GM18868 (cell line): ENCODE measurements at regions not wholly inside any gene's neighbourhood (a gene's known extent, or its start where the extent isn't known, plus 50 kb on each side); places are given as distances from the start of the nearest gene placed in this dataset.

Experiments
- ATAC-seq: cut with Tn5 transposase; IDR thresholded peaks from one replicate; pipeline ENCODE4 v1.9.1; 2021; ENCODE audit warnings: mild to moderate bottlenecking, moderate library complexity; ENCODE audit not compliant: unreplicated experiment

DNA sequence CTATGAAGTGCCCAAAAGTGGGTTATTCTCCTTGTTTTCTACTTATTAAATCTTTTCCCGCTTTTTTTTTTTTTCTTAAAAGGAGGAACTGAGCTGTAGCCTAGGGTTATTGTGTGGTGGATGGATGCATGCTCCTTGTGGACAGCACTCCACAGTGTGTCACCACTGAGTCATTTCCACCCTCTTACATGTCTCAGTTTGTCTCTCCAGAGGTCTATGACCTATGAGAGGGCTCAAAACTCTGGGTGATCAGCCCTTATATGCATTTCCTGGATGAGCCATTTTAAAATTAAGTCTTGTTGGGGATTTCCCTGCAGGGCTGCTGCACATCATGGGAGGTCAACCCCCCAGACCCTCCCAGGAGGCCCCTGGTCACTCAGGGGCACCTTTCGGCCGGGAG, 102.2 kb upstream of the MOCS2 start:
- no peak for ATAC-seq

DNA sequence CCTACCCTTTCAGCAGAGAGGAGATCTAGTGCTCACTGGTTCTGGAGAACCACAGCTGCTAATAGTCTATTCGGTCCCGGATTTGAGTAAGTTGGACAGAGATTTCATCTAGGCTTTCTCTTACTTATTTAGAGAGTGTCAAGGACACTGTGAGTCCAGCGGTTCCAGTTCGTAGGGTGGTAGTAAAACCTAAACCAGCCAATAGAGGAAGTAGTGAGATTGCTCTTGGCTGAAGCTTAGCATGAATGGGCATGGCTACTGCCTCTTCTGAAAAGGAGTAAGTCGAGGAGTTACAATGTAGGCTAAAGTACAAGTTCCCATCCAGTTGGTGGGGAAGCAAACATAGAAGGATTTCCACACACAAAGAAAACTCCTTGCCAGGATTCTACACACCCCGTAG, 109.6 kb upstream of the MOCS2 start:
- ATAC-seq: peak; percentile 56

DNA sequence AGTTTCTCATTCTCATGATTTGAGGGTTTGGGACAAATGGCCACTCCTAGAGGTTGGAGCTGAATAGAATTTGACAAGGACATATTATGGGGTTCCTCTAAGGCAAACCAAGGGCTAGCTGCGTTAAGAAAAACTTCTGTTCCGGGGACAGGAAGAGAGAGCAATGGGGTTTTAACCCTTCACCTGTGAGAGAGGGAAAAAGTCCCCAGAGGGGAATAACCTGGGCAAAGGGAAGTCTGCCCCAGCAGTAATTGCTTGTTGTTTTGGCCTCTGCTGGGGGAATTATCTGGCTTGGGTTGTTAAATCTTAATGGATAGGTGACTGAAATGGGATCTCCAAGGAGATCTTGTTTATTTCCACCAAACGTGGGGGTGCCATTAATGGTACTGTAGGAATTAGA, 110.1 kb upstream of the MOCS2 start:
- peak; percentile 51 for ATAC-seq

DNA sequence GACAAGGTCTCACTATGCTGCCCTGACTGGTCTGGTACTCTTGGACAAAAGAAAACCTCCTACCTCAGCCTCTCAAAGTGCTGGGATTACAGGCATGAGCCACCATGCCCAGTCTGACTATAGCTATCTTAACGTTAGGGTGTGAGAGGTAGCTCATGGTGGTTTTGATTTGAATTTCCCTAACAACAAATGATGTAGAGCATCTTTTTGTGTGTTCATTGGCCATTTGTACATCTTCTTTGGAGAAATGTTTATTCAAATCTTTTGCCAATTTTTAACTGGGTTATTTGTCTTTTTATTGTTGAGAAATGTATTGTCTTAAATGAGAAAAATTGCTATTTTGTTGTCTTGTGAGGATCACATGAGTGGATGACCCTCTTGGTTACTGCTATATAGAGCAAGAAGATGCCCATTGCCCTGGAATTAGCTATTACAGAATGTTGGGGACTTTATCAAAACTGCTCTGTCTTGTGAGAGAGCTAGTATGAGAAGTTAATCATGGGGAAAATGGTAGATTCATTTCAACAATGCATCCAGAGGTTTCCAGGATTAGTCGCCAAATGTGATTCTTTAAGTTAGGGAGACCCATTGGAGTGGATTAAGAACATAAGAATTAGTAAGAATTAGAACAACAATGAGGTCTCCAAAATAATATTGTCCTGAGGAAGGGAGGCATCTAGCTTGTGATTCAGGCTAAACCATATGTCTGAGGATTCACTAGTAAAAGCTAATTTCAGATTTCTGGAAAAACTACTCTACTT, 124.3 kb upstream of the MOCS2 start:
- ATAC-seq: no peak

DNA sequence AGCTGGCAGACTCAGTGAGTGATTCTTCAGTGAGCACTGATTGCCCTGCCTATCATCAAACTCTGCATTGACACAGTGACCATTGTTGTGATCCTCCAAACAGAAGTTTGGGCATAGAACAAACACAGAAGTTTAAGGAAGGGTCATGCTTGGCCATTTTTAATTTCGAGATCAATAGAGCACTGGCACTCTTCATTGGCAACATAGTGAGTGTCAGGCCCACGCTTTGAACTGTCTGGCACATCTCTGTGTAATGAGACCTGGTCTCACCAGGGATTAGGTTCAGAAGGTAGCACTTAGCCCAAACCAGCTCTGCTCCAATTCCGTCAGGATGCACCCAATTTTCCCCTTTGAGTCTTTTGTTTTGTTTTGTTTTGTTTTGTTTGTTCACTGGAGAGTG, 127.1 kb upstream of the MOCS2 start:
- no peak for ATAC-seq

DNA sequence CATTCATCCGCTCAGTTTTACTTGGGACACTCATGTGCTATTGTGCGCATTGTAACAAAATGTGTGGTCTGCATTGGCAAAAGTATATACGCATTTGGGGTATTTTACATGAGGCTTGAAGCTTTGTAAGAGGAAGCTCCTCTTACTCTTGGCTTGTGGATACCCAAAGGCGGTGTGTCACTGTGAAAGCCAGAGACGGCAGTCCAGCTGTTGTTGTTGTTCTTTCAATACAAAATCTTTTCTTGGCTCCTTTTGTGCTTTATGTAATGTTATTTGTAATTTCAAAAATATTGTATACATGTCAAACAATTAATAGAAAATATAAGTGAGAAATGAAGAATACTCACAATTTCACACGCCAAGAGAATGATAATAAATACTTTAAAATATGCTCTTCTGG, 128.3 kb upstream of the MOCS2 start:
- no peak for ATAC-seq

DNA sequence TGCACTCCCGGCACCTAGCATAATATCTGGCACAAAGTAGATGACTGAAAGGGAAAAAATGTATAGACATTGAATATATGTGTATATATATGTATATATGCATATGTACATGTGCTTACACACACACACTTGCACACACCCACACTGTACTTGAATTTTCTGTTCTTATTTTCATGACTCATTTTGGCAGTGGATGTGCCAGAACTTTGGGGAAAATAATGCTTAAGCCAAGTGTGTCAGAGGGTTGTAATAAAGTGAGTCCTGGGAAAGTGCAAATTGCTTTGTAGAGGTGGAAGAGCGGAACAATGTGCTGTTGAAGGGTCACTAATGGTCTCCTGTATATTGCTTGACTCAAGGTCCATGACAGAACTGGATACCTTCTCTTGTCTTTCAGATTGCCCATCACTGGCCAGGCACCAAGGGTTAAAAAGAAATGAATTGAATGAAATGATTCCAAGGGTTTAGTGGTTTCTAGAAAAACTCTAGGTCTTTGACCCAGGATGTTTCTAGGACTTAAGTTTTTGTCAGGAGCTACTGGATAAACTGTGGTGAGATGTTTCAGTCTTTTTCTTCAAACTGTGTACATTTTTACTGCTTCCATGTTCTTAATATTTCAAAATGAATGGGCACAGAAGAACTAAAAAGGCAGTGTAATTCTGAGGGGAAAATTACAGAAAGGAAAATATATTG, 129.9 kb upstream of the MOCS2 start:
- ATAC-seq: no peak

DNA sequence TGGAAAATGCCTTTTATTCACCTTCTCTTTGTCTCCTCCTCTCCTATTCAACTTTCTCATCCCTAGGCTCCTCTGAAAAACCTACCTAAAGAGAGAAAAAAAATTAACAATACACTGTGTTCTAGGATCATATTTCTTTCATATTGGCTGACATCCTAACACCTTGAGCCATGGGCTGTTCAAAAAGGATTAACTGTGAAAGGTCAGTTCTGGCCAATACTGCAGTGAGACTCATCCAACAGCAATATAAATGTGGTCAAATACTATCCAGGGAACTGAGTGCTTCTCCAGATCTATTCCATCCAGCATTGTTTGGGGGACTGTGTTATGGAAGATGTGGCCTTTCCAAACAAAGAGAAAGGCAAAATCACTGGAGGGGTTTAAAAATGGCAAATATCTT, 131.1 kb upstream of the MOCS2 start:
- no peak for ATAC-seq

DNA sequence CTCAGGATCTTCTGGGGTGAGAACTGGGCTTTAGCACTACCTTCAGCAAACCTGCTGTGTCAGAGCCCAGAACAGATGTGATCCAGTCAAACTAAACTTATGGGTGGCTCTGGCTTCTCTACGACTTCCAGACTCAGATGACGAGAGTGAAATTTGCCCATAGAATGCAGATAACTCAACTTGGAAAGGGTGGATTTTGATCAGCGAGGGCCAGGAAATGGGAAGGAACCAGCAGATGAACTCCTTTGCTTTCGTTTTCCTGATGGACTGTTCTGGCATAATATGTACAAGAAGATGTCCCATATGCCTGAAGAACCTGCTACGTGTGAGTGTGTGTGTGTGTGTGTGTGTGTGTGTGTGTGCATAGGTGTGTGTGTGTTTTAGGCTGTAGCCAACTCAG, 132.0 kb upstream of the MOCS2 start:
- ATAC-seq: no peak

DNA sequence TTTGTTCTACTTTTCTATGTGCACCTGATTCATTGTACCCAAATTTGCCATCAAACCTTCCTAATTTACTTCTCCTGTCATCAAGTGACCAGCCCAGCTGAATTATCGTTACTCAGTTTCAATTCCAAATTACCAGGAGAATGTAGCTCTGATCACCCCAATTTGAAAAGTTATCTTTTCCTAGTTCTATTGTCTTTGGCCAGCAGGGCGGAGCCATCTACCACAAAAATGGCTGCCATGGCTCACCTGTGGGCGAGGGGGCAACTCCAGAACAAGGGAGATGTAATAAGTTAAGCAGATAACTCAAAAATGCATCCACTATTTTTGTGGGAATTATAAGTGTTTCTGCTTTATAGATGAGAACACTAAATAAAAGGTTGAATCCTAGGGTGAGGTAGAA, 133.8 kb upstream of the MOCS2 start:
- ATAC-seq: no peak

DNA sequence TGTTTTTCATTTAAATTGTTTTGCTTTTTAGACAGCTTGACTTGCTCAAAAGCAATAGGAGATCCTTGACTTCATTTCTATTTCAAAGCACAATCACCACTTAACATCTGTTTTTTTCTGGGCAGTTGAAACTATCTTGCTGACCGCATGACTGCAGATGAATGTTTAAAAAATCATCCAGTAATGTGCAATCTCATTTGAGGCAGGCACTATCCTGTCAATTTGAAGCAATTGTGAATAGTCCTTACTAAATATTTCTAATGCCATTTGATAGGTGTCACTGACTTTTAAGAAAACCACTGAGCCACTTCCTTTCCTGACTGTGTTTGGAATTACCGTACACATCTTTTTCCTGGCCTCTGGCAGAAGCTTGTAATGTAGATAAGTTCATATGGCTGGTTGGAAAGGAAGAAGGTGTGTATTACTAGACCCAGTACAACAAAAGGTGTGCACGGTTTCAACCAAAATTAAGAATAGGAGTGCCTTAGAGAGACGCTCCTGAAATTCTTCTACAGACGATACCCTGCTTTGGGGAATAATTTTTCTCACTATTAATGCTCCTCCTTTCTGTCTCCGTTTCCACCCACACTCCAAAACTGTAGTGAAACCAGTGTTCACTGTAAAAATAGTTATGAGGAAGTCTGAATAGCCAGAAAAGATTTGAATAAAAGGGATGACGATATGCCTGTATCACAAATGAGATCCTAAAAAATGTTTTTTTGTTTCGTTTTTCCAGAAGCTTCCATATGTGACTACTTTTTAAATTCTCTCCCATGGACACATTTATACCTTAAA, 136.7 kb upstream of the MOCS2 start:
- ATAC-seq: peak; percentile 50

DNA sequence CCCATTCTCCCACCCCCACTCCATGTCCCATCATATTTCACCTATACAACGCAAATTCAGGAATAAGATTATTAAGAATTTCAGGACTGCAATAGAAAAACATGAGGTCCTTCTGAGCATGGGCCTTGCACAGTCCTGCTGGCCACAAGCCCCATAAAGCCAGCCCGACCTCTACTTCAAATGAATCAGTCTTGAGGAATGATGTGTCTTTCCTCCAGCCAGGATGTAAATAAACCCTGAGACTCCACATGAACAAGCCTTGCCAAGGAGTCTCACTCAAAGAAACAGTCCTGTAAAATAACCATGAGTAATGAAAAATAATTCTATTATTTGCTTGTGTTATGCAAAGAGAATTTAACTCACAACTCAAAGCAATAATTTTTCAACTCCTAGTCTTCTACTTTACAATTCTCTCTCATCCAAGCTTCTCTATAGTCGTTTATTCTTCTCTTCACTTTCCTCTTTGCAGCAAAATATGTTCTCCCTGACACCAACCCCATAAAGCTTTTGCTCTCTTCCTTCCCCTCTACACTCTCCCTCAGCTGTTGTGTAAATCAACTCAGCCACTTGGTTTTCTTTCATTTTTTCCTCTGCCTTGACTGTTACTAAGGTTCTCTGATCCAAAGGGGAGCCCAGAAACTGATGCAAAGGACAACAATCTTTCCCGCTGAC, 140.1 kb upstream of the MOCS2 start:
- ATAC-seq: no peak

DNA sequence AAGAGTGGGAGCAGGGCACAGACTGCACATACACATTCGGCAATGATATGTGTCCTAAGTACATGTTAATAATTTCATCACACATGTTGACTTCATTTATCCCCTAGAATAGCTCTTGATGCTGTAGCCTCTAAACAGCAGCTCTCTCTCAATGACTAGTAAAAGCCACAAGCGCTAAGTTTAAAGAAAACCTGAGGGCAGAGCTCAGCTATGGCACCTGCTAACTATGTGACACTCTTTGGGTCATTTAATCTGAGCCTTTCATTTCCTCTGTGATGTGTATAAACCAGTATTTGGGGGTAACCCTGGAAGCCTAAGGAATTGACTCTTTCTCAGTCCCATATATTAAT, 140.6 kb upstream of the MOCS2 start:
- no peak for ATAC-seq

DNA sequence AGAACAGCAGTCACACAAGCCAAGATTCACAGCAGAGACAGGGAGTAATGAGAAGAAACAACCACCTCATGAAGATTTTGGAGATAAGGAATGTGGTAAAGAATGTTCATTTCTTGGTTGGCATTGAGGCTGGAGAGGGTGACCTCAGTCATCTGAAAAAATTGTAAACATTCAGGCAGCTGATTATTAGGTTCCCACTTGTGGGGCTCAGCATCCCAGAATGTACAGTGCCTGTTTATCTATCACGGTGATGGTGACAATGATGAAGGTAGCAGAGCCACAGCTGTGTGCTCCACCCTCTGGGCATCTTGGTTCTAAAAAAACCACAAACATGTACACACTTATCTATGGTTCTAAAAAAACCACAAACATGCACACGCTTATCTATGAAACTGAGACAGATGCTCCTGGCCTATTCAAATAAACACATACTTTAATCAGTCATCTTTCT, 143.9 kb upstream of the MOCS2 start:
- ATAC-seq: peak; percentile 49

DNA sequence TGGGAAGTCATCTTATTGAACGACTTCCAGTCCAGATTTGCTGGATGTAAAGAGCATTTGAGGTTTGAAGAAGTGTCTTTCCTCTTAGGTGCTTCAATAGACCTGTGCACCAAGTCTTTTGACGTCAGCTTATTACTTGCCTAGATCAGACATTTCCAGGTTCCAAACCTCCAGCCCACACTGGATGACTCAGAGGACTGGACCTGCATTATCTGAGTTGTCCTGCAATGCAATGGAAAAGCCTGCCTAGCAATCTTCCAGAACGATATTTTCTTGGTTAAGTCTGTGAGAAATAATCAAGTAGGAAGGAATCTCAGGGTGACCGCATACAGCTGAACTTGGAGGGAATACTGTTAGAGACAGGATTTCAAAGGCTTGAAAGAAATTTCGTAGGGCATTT, 147.2 kb upstream of the MOCS2 start:
- no peak for ATAC-seq

DNA sequence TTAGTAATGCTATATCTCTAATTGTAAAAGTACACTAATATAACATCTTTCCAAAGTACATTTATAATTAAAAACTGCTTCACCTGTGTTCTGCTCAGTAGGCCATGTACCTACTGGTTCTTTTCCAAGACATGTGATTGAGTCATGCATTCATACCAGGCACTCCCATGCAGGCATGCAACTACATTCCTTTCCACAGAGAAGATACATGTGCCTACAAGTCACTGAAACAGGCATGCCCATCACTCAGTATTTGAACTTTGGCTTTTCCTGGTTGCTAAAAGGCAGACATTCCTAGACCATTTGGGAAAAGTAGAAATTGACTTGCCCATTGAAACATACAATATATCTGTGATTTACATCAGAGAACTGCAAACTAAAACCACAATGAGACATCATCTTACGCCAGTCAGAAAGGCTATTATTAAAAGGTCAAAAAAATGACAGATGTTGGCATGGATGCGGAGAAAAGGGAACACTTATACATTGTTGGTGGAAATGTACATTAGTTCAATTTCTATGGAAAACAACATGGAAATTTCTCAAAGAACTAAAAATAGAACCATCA, 148.3 kb upstream of the MOCS2 start:
- no peak for ATAC-seq

DNA sequence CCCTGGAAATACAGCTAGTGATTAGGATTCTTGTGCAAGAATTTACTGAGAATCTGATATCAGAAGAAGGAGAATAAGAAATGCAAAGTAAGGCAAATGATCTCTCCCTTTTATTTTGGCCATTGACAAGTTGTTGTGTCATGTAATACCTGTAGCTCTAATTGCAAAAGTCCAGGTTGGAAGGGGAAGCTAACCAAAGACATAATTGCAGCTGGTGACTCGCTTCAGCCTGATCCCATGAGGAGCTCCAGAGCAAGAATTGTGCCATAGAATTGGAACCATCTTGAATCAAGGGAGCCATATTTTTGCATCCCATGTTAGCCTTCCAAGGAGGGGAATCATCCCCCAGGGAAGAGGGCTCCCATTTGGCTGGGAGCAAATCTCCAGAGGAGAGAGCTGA, 149.6 kb upstream of the MOCS2 start:
- no peak for ATAC-seq

DNA sequence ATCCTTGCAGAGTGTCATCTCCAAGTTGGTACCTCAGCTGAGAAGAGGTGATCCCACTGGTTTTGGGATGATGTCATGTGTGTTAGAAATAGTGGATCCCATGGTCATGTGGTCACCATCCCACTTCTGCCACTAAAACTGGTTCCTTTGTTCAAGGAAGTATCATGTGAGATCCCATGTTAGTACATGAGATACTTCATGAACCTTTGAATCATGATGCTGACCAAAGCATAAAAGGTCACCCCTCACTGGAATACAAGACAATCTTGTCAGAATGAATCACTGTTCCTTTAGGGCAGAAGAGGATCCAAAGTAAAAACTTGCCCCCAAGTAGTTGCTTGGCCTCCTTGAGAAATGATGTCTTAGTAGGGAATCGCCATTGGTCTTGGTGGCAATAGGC, 150.9 kb upstream of the MOCS2 start:
- no peak for ATAC-seq

DNA sequence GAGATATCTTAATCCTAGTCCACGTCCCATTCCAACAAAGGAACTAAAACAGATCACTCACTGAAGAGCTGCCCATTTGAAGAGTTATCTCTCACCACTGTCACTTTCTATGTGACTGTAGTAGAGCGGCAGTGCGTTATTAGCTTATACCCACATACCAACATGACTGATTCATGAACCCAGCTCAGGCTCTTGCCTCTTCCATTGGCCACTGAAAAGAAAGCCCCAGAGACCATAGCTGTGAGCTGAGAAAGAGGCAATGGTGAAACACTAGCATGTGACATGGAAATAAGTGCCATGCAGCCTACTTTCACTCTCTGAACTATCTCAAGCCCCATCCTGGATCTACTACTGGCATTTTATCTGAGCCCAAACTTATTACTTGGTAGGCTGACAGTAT, 151.7 kb upstream of the MOCS2 start:
- no peak for ATAC-seq

DNA sequence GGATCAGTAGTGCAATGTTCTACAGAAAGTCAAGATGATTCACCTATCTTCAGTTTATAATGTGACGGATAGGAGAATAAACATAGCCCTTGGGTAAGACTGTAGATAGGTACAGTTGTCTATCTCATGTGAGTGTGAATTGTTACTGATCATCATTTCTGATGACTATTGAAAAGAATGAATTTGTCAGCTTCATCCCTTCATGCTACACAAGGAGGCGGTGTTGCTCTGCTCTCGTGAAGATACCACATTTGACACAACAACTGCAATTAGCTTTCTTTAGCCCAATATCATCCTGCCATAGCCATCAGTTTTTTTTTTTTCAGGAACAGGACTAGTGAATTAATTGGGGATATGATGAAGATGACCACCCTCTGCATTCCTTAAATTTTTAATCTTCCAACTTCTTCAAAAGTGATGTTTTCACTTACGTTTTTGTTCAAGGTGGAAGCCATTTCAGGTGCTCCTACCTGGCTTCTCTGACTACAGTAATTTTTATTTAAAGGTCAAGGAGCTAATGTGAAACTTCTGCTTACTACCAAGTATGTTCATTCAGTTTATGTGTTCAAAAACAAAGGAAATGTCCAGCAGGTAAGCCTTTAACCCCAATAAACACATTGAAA, 152.9 kb upstream of the MOCS2 start:
- ATAC-seq: no peak

DNA sequence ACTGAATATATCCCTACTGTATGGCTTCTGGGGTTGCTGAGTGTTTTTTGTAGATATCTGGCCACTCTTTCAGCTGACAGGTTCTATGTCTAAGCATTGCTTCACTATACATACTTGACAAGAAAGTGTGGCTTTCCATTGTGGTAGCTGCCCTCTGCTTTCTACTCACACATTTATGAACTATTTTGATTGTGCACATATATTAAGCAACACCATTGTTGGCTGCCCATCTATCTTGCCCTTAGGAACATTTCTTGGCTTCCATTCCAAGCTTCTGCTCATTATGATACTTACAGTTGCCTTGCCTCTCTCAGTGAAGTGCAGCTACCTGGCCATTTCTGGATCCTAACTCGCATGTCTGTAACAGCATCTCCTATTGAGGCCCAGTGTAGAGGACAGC, 153.6 kb upstream of the MOCS2 start:
- no peak for ATAC-seq
